ENCODE measurements at regions not wholly inside any gene's neighbourhood (a gene's known extent, or its start where the extent isn't known, plus 50 kb on each side); places are given as distances from the start of the nearest gene placed in this dataset.

GRCh38 chr10:90988024-90988423 lies 67.1 kb upstream of the ANKRD1 start:
- H3K9me3 Mint-ChIP-seq (ENCODE audit: unreplicated experiment), result no peaks in the 10 kb centered on the region
- TF ChIP-seq CTCF (IDR thresholded peaks at IDR 0.05), result no peak
- no peaks in the 10 kb centered on the region for H3K4me1 Mint-ChIP-seq (ENCODE audit: unreplicated experiment)
- no peaks in the 10 kb centered on the region for H3K27me3 Mint-ChIP-seq (ENCODE audit: unreplicated experiment)
- no peak overlapping the region for H3K27ac Mint-ChIP-seq (ENCODE audit: unreplicated experiment)
- H3K4me3 Mint-ChIP-seq (ENCODE audit: unreplicated experiment), result no peak overlapping the region
- DNase-seq (ENCODE audit: extremely low spot score, unreplicated experiment), result no peak
- H3K36me3 Mint-ChIP-seq (ENCODE audit: unreplicated experiment), result no peaks in the 10 kb centered on the region

- TF ChIP-seq CTCF (IDR thresholded peaks at IDR 0.05), result no peak
- H3K9me3 Mint-ChIP-seq (ENCODE audit: unreplicated experiment), result no peaks in the 10 kb centered on the region
- no peak overlapping the region for H3K4me3 Mint-ChIP-seq (ENCODE audit: unreplicated experiment)
- no peaks in the 10 kb centered on the region for H3K4me1 Mint-ChIP-seq (ENCODE audit: unreplicated experiment)
- H3K27me3 Mint-ChIP-seq (ENCODE audit: unreplicated experiment), result no peaks in the 10 kb centered on the region
- H3K36me3 Mint-ChIP-seq (ENCODE audit: unreplicated experiment), result no peaks in the 10 kb centered on the region
- no peak overlapping the region for H3K27ac Mint-ChIP-seq (ENCODE audit: unreplicated experiment)
- no peak for DNase-seq (ENCODE audit: extremely low spot score, unreplicated experiment)
Observed at GRCh38 chr10:90988802-90989201, 67.9 kb upstream of the ANKRD1 start.

DNA sequence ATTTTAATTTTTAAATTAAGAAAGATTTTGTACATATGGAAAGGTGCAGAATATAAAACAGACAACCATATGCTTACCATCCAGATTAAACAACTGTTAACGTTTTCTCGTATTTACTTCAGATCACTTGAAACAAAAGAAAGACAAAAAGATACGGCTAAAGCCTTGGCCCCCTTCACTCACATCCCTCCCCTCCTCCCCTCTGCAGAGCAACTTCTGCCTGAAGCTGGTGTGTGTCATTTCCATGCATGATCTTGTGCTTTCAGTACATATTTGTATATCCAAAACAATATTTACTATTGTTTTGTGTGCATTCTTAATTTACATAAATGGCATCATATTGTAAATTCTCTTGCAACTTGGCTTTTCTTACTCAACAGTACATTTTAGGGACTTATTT lies 68.5 kb upstream of the ANKRD1 start:
- Mint-ChIP-seq H3K4me3 (ENCODE audit: unreplicated experiment) (no peak overlapping the region), H3K36me3 (ENCODE audit: unreplicated experiment) (no peaks in the 10 kb centered on the region), H3K27me3 (ENCODE audit: unreplicated experiment) (no peaks in the 10 kb centered on the region), H3K9me3 (ENCODE audit: unreplicated experiment) (no peaks in the 10 kb centered on the region), H3K4me1 (ENCODE audit: unreplicated experiment) (no peaks in the 10 kb centered on the region), H3K27ac (ENCODE audit: unreplicated experiment) (no peak overlapping the region)
- TF ChIP-seq CTCF (IDR thresholded peaks at IDR 0.05), result no peak
- DNase-seq (ENCODE audit: extremely low spot score, unreplicated experiment), result no peak

DNA sequence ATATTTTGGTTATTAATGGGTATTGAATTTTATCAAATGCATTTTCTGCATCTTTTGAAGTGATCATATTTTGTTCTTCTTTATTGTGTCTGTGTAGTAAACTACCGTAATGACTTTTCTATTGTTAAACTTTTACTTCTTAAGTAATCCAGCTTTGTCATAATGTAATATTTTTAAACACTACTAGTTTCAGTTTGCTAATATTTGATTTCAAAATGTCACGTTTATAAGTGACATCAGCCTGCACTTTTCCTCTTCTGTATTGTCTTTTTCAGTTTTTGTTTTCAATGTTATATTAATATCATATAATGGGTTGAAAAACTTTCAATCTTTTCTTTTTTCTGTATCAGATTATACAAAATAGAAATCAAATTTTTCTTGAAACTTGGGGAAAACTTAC lies 71.6 kb upstream of the ANKRD1 start:
- no peak for TF ChIP-seq CTCF (IDR thresholded peaks at IDR 0.05)
- Mint-ChIP-seq H3K4me3 (ENCODE audit: unreplicated experiment) (no peak overlapping the region), H3K36me3 (ENCODE audit: unreplicated experiment) (no peaks in the 10 kb centered on the region), H3K4me1 (ENCODE audit: unreplicated experiment) (no peaks in the 10 kb centered on the region), H3K27me3 (ENCODE audit: unreplicated experiment) (no peaks in the 10 kb centered on the region), H3K9me3 (ENCODE audit: unreplicated experiment) (no peaks in the 10 kb centered on the region), H3K27ac (ENCODE audit: unreplicated experiment) (no peak overlapping the region)
- DNase-seq (ENCODE audit: extremely low spot score, unreplicated experiment), result no peak

DNA sequence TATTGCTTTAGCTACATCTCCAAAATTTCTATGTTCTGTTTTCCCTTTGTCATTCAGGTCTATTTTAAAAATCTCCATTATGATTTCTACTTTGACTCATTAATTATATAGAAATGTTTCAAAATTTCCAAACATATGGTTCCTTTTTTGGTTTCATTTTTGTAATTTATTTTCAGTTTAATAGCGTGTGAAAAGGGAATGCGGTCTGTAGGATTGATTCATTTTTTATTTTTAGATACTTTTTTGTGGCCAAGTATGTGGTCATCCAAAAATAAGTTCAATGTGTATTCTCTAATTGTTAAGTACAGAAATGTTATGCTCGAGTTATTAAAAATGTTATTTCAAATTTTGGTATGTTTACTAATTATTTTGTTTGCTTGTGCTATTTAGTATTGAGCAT lies 72.5 kb upstream of the ANKRD1 start:
- H3K4me3 Mint-ChIP-seq (ENCODE audit: unreplicated experiment), result no peak overlapping the region
- TF ChIP-seq CTCF (IDR thresholded peaks at IDR 0.05), result no peak
- H3K9me3 Mint-ChIP-seq (ENCODE audit: unreplicated experiment), result no peaks in the 10 kb centered on the region
- H3K4me1 Mint-ChIP-seq (ENCODE audit: unreplicated experiment), result no peaks in the 10 kb centered on the region
- no peaks in the 10 kb centered on the region for H3K36me3 Mint-ChIP-seq (ENCODE audit: unreplicated experiment)
- no peak for DNase-seq (ENCODE audit: extremely low spot score, unreplicated experiment)
- H3K27ac Mint-ChIP-seq (ENCODE audit: unreplicated experiment), result no peak overlapping the region
- H3K27me3 Mint-ChIP-seq (ENCODE audit: unreplicated experiment), result no peaks in the 10 kb centered on the region

Data from osteocyte (in vitro differentiated cells).